ENCODE measurements at regions not wholly inside any gene's neighbourhood (a gene's known extent, or its start where the extent isn't known, plus 50 kb on each side); places are given as distances from the start of the nearest gene placed in this dataset.

DNA sequence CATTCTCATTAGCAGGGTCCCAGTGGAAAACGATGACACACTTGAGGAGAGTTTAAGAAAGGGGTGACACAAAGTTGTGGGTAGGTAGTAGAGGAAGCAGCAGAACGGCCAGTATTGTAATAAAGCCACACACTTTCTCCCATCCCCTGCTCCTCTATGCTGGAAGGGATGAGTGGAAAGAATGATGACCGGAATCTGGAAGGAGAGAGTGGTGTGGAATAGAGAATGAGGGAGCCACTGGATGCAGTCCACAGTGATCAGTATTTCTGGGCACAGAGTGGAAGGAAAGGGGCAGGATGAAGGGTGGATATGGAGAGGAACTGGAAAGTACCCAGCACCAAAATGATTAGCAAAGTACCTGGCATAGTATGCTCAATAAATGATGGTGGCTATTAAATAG is 133.8 kb upstream of the DAB2 start:
- Histone ChIP-seq H3K9me1 (ENCODE audit: control insufficient read depth, extremely low read depth, insufficient read depth, low read length) (no peaks in the 10 kb centered on the region), H4K20me1 (ENCODE audit: control insufficient read depth, extremely low read depth, insufficient read depth, low read length) (no peaks in the 10 kb centered on the region), H3K27me3 (ENCODE audit: control insufficient read depth, extremely low read depth, insufficient read depth, low read length) (no peaks in the 10 kb centered on the region), H3K4me2 (ENCODE audit: control insufficient read depth, extremely low read depth, insufficient read depth, low read depth, low read length) (no peak overlapping the region), H3K9ac (ENCODE audit: control insufficient read depth, extremely low read depth, insufficient read depth, low read length) (no peak overlapping the region), H3K27ac (ENCODE audit: control insufficient read depth, insufficient read depth, low read length) (no peak overlapping the region), H3K36me3 (ENCODE audit: control insufficient read depth in 2 of 2, extremely low read depth in 1 of 2, insufficient read depth in 2 of 2, low read length in 2 of 2) (no peaks in the 10 kb centered on the region), H3K4me3 (ENCODE audit: control insufficient read depth in 2 of 3, extremely low read depth in 1 of 3, insufficient read depth in 2 of 3, low read depth in 1 of 3, low read length in 3 of 3) (no peak overlapping the region), H3K9me3 (ENCODE audit: control insufficient read depth, low read depth, low read length) (no peaks in the 10 kb centered on the region), H3K4me1 (ENCODE audit: control insufficient read depth, extremely low read depth, insufficient read depth, low read length) (no peaks in the 10 kb centered on the region), H2AFZ (ENCODE audit: control insufficient read depth, low read length) (no peak overlapping the region), H3K79me2 (ENCODE audit: control insufficient read depth, insufficient read depth, low read length) (no peaks in the 10 kb centered on the region)
- FAIRE-seq (no peak), DNase-seq (ENCODE audit: low read depth, low spot score) (no peak)
- TF ChIP-seq EZH2 (IDR thresholded peaks at IDR 0.05; ENCODE audit: low read length) (no peak), CTCF (optimal IDR thresholded peaks at IDR 0.05 in 1 of 3, IDR thresholded peaks at IDR 0.05 in 1 of 3, conservative IDR thresholded peaks at IDR 0.05 in 1 of 3; ENCODE audit: extremely low read depth in 1 of 3, insufficient read depth in 2 of 3, low read length in 3 of 3) (no peak)
- dilution Hi-C loops (cut with MboI; ENCODE audit: extremely low pct_ligation_motif_present, low sequenced_read_pairs) = no loop called here

GRCh38 chr5:39555788-39556187 is 131.0 kb upstream of the DAB2 start:
- Histone ChIP-seq H4K20me1 (ENCODE audit: control insufficient read depth, extremely low read depth, insufficient read depth, low read length) (no peaks in the 10 kb centered on the region), H3K9me1 (ENCODE audit: control insufficient read depth, extremely low read depth, insufficient read depth, low read length) (no peaks in the 10 kb centered on the region), H3K4me3 (ENCODE audit: control insufficient read depth in 2 of 3, extremely low read depth in 1 of 3, insufficient read depth in 2 of 3, low read depth in 1 of 3, low read length in 3 of 3) (no peak overlapping the region), H3K4me2 (ENCODE audit: control insufficient read depth, extremely low read depth, insufficient read depth, low read depth, low read length) (no peak overlapping the region), H2AFZ (ENCODE audit: control insufficient read depth, low read length) (no peak overlapping the region), H3K79me2 (ENCODE audit: control insufficient read depth, insufficient read depth, low read length) (no peaks in the 10 kb centered on the region), H3K9me3 (ENCODE audit: control insufficient read depth, low read depth, low read length) (no peaks in the 10 kb centered on the region), H3K27me3 (ENCODE audit: control insufficient read depth, extremely low read depth, insufficient read depth, low read length) (no peaks in the 10 kb centered on the region), H3K9ac (ENCODE audit: control insufficient read depth, extremely low read depth, insufficient read depth, low read length) (no peak overlapping the region), H3K27ac (ENCODE audit: control insufficient read depth, insufficient read depth, low read length) (no peak overlapping the region), H3K4me1 (ENCODE audit: control insufficient read depth, extremely low read depth, insufficient read depth, low read length) (no peaks in the 10 kb centered on the region), H3K36me3 (ENCODE audit: control insufficient read depth in 2 of 2, extremely low read depth in 1 of 2, insufficient read depth in 2 of 2, low read length in 2 of 2) (no peaks in the 10 kb centered on the region)
- DNase-seq (ENCODE audit: low read depth, low spot score) = no peak
- dilution Hi-C loops (cut with MboI; ENCODE audit: extremely low pct_ligation_motif_present, low sequenced_read_pairs) = no loop called here
- TF ChIP-seq EZH2 (IDR thresholded peaks at IDR 0.05; ENCODE audit: low read length) = no peak
- TF ChIP-seq CTCF (optimal IDR thresholded peaks at IDR 0.05 in 1 of 3, IDR thresholded peaks at IDR 0.05 in 1 of 3, conservative IDR thresholded peaks at IDR 0.05 in 1 of 3; ENCODE audit: extremely low read depth in 1 of 3, insufficient read depth in 2 of 3, low read length in 3 of 3) = no peak
- no peak for FAIRE-seq
